GM23248 (cell line): ENCODE measurements at regions not wholly inside any gene's neighbourhood (a gene's known extent, or its start where the extent isn't known, plus 50 kb on each side); places are given as distances from the start of the nearest gene placed in this dataset.

ENCODE experiments used
- EZH2 ChIP-seq: fragments of 200-600 bp; sonication (generic); IDR thresholded peaks from 2 replicates; pipeline ENCODE4 v1.6.1; 2018; ENCODE audit warnings: antibody characterized with exemption, mild to moderate bottlenecking; ENCODE audit not compliant: insufficient read depth, poor library complexity, severe bottlenecking
- EZH2phosphoT487 ChIP-seq: fragments of 200-600 bp; sonication (generic); IDR thresholded peaks from 2 replicates; pipeline ENCODE4 v1.6.1; 2018; ENCODE audit warnings: antibody characterized with exemption, moderate library complexity, mild to moderate bottlenecking, low read depth; ENCODE audit not compliant: insufficient read depth

GRCh38 chrX:146907391-146908240 lies 93.1 kb upstream of the CXorf51A start:
- TF ChIP-seq EZH2 (no peak), EZH2phosphoT487 (no peak)
